CD4-positive, alpha-beta T cell (primary cell): ENCODE measurements at regions not wholly inside any gene's neighbourhood (a gene's known extent, or its start where the extent isn't known, plus 50 kb on each side); places are given as distances from the start of the nearest gene placed in this dataset.

ENCODE experiments used
- ATAC-seq: fragments of 200-7000 bp; cut with Tn5 transposase; one replicate; pipeline ENCODE4 v1.10.0; 2022; ENCODE audit warnings: mild to moderate bottlenecking; ENCODE audit not compliant: poor library complexity
- CTCF ChIA-PET: fragments of 350-600 bp; sonication (Branson Sonifier 250); formaldehyde crosslinking; loops from one replicate; lab custom pipeline; 2021; ENCODE audit warnings: antibody characterized with exemption, inconsistent platforms; lab: Charles Lee
- POLR2A ChIA-PET: fragments of 350-600 bp; sonication (Branson Sonifier 250); formaldehyde crosslinking; loops from one replicate; lab custom pipeline; 2021; ENCODE audit warnings: antibody characterized with exemption, inconsistent platforms; lab: Charles Lee
- DNase-seq, 14 experiments: peaks; one replicate each; pipeline ENCODE4 v3.0.0-alpha.2; 2013 to 2020; ENCODE audit warnings: mixed read lengths in 2 of 14
- H3K27ac ChIP-seq, 2 donors: one replicate each; pipeline versions ENCODE4 v1.5.1 to v1.7.0; 2013; ENCODE audit warnings: low read length in 2 of 2, low read depth in 1 of 2, mild to moderate bottlenecking in 1 of 2
- H3K27me3 ChIP-seq, 2 experiments: 1 replicate in 1 of 2; 2 replicates in 1 of 2; pipeline versions ENCODE4 v1.6.1 to v1.7.0; 2013; ENCODE audit warnings: low read length in 2 of 2, control low read depth in 1 of 2, mild to moderate bottlenecking in 1 of 2, moderate library complexity in 1 of 2; ENCODE audit not compliant: insufficient read depth in 2 of 2, control insufficient read depth in 1 of 2
- H3K36me3 ChIP-seq: one replicate; pipeline ENCODE4 v1.6.1; 2013; ENCODE audit warnings: low read length, control low read depth; ENCODE audit not compliant: insufficient read depth
- H3K4me1 ChIP-seq: one replicate; pipeline ENCODE4 v1.6.1; 2013; ENCODE audit warnings: low read length, control low read depth; ENCODE audit not compliant: insufficient read depth
- H3K4me3 ChIP-seq: one replicate; pipeline ENCODE4 v1.5.1; 2013; ENCODE audit warnings: mild to moderate bottlenecking, low read length, moderate library complexity
- H3K9me3 ChIP-seq, 2 experiments: 1 replicate in 1 of 2; 2 replicates in 1 of 2; pipeline versions ENCODE4 v1.6.1 to v1.7.0; 2013; ENCODE audit warnings: low read length in 2 of 2, mild to moderate bottlenecking in 2 of 2, control low read depth in 1 of 2, moderate library complexity in 1 of 2; ENCODE audit not compliant: control insufficient read depth in 1 of 2, insufficient read depth in 1 of 2
- H3K27ac Mint-ChIP-seq: one replicate; pipeline ENCODE4 v1.8.0; 2020; ENCODE audit warnings: mixed read lengths
- H3K27me3 Mint-ChIP-seq: one replicate; pipeline ENCODE4 v1.8.0; 2021; ENCODE audit warnings: mixed read lengths
- H3K36me3 Mint-ChIP-seq: one replicate; pipeline ENCODE4 v1.8.0; 2021; ENCODE audit warnings: low read depth, mixed read lengths
- H3K4me1 Mint-ChIP-seq: one replicate; pipeline ENCODE4 v1.8.0; 2021; ENCODE audit warnings: low read depth, mixed read lengths
- H3K4me3 Mint-ChIP-seq: one replicate; pipeline ENCODE4 v1.8.0; 2020; ENCODE audit warnings: mild to moderate bottlenecking, mixed read lengths
- H3K9me3 Mint-ChIP-seq: one replicate; pipeline ENCODE4 v1.8.0; 2020; ENCODE audit warnings: mixed read lengths
- CTCF ChIP-seq: fragments of 200-600 bp; IDR thresholded peaks from one replicate; pipeline ENCODE4 v1.8.0; 2022; ENCODE audit warnings: antibody characterized with exemption, mild to moderate bottlenecking
- intact Hi-C, 2 experiments: fragments of 100-400 bp; cut with DNase I in 1 of 2; cut with micrococcal nuclease in 1 of 2; formaldehyde crosslinking; loops; one replicate each; pipeline versions ENCODE4 v1.15.1 to v1.9.0; 2023 to 2025; cut with DNase I, micrococcal nuclease

DNA sequence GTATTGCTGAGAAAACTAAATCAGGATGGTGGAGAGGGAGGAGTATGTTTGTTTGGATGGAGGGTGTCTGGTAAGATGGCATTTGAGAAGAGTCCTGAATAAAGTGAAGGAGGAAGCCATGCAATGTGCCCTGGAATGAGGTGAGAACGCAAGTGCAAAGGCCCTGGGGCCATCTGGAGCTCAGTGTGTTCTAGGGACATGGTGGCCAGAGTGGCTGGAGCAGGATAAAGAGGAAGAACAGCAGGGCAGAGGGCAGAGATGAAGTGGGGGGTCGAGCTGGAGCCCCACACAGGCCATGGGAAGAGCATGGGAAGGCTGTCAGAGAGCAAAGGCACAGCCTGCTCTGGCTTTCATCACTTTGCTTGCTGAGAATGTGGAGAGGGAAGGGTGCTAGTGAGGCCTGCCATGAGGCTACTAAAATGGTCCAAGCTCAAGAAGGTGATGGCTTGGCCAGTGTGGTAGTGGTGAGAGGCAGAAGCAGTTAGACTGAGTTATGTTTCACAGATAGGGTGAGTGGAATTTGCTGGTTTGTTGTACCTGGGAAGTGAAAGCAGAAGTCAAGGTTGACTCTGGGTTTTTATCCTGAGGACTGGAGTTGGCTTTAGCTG is 234.1 kb downstream of the FOXL1 start:
- peaks cover 28% of the 10 kb centered on the region for H3K27me3 Mint-ChIP-seq
- no peak for TF ChIP-seq CTCF
- CTCF ChIA-PET, result no interaction called here

GRCh38 chr16:86814256-86814655 is 235.9 kb downstream of the FOXL1 start:
- H3K4me3 ChIP-seq, result no peak overlapping the region
- ChIA-PET POLR2A (no interaction called here), CTCF (no interaction called here)
- ATAC-seq, result no peak
- no peak overlapping the region for H3K27ac ChIP-seq
- intact Hi-C loops, result no loop called here
- DNase-seq, result no peak
- Mint-ChIP-seq H3K4me3 (no peak overlapping the region), H3K27ac (no peak overlapping the region), H3K4me1 (no peaks in the 10 kb centered on the region), H3K27me3 (peaks cover 30% of the 10 kb centered on the region), H3K9me3 (no peaks in the 10 kb centered on the region), H3K36me3 (no peaks in the 10 kb centered on the region)
- TF ChIP-seq CTCF, result no peak
- no peaks in the 10 kb centered on the region for H3K4me1 ChIP-seq
- peaks cover 14 to 16% of the 10 kb centered on the region in 2 experiments for H3K27me3 ChIP-seq
- H3K9me3 ChIP-seq, result peaks cover 0 to 1% of the 10 kb centered on the region in 2 experiments
- H3K36me3 ChIP-seq, result no peaks in the 10 kb centered on the region

More for the DNA sequence above, 234.1 kb downstream of the FOXL1 start:
- Mint-ChIP-seq H3K36me3 (no peaks in the 10 kb centered on the region), H3K27ac (no peak overlapping the region), H3K4me1 (no peaks in the 10 kb centered on the region), H3K4me3 (no peak overlapping the region), H3K9me3 (no peaks in the 10 kb centered on the region)
- ATAC-seq, result no peak
- intact Hi-C loops, result no loop called here
- Histone ChIP-seq H3K27me3 (peaks cover 11 to 14% of the 10 kb centered on the region in 2 experiments), H3K4me3 (no peak overlapping the region), H3K36me3 (no peaks in the 10 kb centered on the region), H3K27ac (no peak overlapping the region), H3K9me3 (peaks cover 0 to 7% of the 10 kb centered on the region in 2 experiments), H3K4me1 (no peaks in the 10 kb centered on the region)
- POLR2A ChIA-PET, result no interaction called here
- no peak for DNase-seq

DNA sequence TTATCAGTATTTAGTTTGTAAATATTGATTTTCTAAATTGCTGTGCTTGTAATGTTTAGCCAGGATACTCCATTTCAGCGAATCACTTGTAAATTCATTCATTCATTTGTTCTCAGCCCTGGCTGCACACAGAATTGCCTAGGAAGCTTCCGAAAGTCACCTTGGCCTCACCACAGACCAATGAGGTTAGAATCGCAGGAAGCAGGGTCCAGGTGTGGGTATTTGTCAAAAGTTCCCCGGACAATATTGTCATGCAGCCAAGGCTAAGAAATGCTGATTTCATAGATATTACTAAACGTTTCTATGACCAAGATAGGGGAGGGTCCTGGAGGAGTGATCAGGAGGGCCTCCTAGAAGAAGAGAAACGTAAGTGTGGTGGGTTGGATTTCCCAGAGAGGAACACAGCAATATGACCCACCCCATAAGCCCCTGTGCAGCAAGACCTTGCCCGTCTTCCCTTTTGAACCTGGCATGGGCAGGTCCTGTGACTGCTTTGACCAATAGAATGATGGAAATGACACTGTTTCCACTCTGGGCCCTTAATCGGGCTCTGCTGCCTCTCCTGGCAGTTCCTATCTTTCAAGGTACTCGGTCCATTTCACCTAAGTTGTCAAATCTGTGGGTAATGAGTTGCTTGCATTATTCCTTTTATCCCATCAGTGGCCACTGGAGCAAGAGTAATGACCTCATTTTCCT is 238.7 kb downstream of the FOXL1 start:
- ATAC-seq (no peak), DNase-seq (no peak)
- Histone ChIP-seq H3K9me3 (no peaks in the 10 kb centered on the region), H3K4me1 (no peaks in the 10 kb centered on the region), H3K36me3 (no peaks in the 10 kb centered on the region), H3K27ac (no peak overlapping the region), H3K27me3 (peaks cover 7 to 16% of the 10 kb centered on the region in 2 experiments), H3K4me3 (no peak overlapping the region)
- H3K4me3 Mint-ChIP-seq, result no peak overlapping the region
- no peaks in the 10 kb centered on the region for H3K9me3 Mint-ChIP-seq
- peaks cover 33% of the 10 kb centered on the region for H3K27me3 Mint-ChIP-seq
- no peaks in the 10 kb centered on the region for H3K36me3 Mint-ChIP-seq
- ChIA-PET POLR2A (interaction anchor here (0.5 kb wide), 1 partner anchor 86 kb away, joined by 3 read pairs; no protein-coding TSS in a partner anchor), CTCF (no interaction called here)
- intact Hi-C loops, result no loop called here
- no peak overlapping the region for H3K27ac Mint-ChIP-seq
- no peaks in the 10 kb centered on the region for H3K4me1 Mint-ChIP-seq
- no peak for TF ChIP-seq CTCF
